ENCODE measurements at regions not wholly inside any gene's neighbourhood (a gene's known extent, or its start where the extent isn't known, plus 50 kb on each side); places are given as distances from the start of the nearest gene placed in this dataset.

- no peak for DNase-seq (ENCODE audit: low read depth)
Measured at GRCh38 chr14:100434033-100434601, 111.0 kb downstream of the SLC25A47 start.

DNA sequence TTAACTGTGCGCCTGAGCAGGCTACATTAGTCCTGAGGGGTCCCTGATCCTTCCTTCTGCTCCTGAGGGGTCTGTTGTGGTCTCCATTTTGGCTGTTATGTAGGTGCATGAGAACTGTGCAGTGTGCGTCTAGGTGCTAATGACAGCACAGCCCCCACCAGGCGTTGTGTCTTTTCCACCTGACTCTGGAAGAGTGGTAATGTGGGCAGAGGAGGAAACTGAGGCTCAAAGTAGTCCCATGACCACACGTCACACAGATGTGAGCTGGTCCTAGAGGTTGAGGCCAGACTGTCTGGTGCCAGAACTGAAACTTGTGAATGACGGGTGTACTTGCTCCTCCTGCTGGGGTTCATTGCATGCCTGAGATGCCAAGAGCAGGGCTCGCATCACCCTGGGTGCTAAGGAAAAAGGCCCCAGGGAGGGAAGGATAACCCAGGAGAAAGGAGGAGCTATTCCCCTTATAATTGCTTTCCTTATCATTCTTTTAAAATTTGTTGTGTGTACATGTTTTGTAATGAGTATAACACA, 111.8 kb downstream of the SLC25A47 start:
- no peak overlapping the region for H3K4me3 ChIP-seq (ENCODE audit: low read depth, low read length)
- no peak for DNase-seq (ENCODE audit: low read depth)

More at GRCh38 chr14:100434033-100434601, 111.0 kb downstream of the SLC25A47 start:
- H3K4me3 ChIP-seq (ENCODE audit: low read depth, low read length), result no peak overlapping the region

DNA sequence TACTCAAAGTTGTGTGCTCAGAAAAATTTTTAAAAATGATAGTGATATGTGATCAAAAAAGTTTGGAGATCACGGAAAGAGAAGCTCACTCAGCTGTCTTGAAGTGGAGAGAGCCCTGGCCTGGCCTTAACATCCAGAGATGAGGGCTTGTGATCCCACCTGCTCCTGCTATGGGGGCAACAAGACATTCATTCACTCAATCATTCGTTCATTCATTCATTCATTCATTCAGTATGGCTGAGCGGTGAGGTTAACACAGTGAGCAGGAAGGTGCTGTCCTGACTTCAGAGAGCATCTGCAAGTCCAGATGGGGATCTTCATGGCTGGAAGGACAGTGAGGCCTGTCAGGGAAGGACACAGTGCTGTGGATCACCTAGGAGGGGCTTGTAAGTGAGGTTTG, 112.3 kb downstream of the SLC25A47 start:
- no peak for DNase-seq (ENCODE audit: low read depth)
- no peak overlapping the region for H3K4me3 ChIP-seq (ENCODE audit: low read depth, low read length)

DNA sequence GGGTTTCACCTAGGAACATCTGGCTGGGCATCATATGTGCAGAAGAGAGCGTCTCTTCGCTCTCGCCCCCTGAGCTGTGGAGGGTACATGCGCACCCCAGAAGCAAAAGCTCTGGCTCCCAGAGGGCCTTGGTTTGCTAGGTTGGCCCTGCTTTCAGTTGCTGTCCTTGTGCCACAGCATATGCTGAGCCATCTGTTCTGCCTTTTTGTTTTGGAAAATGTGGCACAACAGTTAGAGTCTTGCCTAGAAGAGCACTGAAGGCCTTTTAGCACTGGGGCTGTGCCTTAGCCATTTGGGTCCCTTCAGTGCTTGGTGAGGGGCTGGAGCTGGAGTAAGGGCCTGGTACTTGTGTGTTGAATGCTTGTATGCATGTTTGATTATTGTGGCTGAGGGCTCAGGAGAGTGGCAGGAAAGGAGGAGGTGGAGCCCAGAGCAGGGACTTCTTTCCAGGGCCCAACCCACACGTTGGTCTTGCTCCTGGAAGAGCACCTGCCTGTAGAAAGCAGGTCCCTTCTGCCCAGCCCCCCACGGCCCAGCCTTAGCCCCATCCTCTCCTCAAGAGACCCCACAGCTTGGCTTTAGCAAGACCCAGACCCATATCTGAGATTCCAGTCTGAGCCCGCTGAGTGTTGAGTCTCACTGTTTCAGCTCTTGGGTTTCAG, 113.7 kb downstream of the SLC25A47 start:
- no peak for DNase-seq (ENCODE audit: low read depth)
- H3K4me3 ChIP-seq (ENCODE audit: low read depth, low read length), result no peak overlapping the region

- no peak overlapping the region for H3K4me3 ChIP-seq (ENCODE audit: low read depth, low read length)
- no peak for DNase-seq (ENCODE audit: low read depth)
Measured at GRCh38 chr14:100438271-100438670, 115.1 kb downstream of the SLC25A47 start.

DNA sequence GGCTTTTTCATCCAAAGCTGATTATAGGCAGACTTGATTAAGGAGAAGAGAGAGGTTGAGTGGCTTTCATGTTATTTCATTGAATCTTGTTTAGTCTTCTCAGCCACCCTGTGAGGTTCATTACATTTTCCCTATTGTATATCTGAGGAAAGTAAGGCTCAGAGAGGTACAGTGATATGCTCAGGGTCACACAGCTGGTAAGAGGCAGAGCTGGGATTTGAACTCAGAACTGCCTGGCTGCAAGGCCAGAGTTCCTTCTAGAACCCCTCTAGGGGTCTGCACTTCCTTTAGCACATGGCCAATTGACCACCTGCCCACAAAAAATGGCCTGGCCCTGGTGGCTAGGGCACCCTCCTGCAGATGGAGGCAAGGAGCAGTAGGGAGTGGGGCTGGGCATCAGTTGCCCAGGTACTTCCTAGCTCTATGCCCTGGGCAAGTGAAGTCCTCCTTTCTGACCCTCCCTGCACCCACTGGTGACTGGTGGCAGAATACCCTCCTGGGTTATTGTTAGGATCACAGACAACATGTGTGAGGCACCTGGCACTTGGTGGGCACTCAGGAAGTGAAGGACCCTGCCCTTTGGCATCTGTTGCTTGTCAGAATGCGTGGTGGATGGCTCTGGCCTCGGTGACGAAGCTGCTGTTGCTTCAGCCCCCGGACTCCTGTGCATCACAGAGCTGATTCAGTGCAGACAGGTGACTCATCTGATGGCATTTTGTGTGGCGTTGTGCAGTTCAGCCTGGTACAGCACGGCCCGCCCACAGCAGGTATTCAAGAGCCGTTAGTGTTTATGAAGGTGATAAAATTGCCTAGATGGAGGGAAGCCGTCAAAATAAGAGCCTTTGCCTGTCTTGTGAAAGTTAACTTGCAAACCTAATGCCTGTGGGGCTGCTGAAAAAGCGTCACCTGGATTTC, 115.8 kb downstream of the SLC25A47 start:
- DNase-seq (ENCODE audit: low read depth), result peak; percentile 78
- no peak overlapping the region for H3K4me3 ChIP-seq (ENCODE audit: low read depth, low read length)

GRCh38 chr14:100439781-100440180, 116.6 kb downstream of the SLC25A47 start:
- DNase-seq (ENCODE audit: low read depth), result no peak
- H3K4me3 ChIP-seq (ENCODE audit: low read depth, low read length), result no peak overlapping the region

DNA sequence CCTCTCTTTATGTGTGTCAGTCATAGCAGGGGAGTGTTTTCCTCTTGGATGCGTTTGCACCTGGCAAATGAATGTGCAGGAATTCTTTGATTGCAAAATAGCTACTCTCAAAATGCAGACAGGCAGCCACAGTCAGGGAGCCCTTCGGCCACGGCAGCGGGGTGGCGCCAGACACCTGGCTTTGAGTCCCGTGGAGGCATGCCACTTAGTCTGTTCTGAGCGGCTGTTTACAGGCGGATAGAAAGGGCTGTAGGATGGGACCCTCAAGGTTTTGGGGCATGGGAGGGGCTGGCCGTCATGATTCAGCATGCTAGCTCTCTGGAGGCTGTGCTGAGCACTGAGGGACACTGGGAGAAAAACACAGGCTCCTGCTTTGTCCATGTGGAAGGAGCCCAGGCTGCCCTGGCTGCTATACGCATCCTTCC, 117.1 kb downstream of the SLC25A47 start:
- no peak overlapping the region for H3K4me3 ChIP-seq (ENCODE audit: low read depth, low read length)
- DNase-seq (ENCODE audit: low read depth), result peak; percentile 32

- DNase-seq (ENCODE audit: low read depth), result no peak
- no peak overlapping the region for H3K4me3 ChIP-seq (ENCODE audit: low read depth, low read length)
Measured at GRCh38 chr14:100440758-100441203, 117.6 kb downstream of the SLC25A47 start.

GRCh38 chr14:100441271-100441947, 118.3 kb downstream of the SLC25A47 start:
- DNase-seq (ENCODE audit: low read depth), result no peak
- no peak overlapping the region for H3K4me3 ChIP-seq (ENCODE audit: low read depth, low read length)

DNA sequence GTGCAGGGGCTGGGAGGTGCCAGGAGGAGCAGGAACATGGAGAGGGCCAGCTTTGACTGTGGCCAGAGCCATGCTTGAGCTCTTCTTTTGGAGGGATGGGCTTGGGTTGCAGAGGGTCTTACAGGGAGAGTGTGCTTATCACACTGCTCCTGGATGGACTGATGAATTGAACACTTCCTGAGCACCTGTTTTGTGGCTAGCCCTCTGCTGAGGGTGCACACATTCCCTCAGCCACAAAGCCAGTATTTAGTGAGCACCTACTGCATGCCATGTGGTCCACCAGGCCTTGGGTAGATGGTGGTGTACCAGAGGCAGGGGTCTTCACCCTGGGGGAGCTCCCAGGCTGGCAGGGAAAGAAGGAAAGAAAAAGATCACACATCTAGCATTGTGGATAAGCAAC, 118.9 kb downstream of the SLC25A47 start:
- DNase-seq (ENCODE audit: low read depth), result no peak
- no peak overlapping the region for H3K4me3 ChIP-seq (ENCODE audit: low read depth, low read length)

GRCh38 chr14:100442498-100443490, 119.7 kb downstream of the SLC25A47 start:
- no peak overlapping the region for H3K4me3 ChIP-seq (ENCODE audit: low read depth, low read length)
- no peak for DNase-seq (ENCODE audit: low read depth)

- no peak for DNase-seq (ENCODE audit: low read depth)
- no peak overlapping the region for H3K4me3 ChIP-seq (ENCODE audit: low read depth, low read length)
Measured at GRCh38 chr14:100443603-100444002, 120.5 kb downstream of the SLC25A47 start.

DNA sequence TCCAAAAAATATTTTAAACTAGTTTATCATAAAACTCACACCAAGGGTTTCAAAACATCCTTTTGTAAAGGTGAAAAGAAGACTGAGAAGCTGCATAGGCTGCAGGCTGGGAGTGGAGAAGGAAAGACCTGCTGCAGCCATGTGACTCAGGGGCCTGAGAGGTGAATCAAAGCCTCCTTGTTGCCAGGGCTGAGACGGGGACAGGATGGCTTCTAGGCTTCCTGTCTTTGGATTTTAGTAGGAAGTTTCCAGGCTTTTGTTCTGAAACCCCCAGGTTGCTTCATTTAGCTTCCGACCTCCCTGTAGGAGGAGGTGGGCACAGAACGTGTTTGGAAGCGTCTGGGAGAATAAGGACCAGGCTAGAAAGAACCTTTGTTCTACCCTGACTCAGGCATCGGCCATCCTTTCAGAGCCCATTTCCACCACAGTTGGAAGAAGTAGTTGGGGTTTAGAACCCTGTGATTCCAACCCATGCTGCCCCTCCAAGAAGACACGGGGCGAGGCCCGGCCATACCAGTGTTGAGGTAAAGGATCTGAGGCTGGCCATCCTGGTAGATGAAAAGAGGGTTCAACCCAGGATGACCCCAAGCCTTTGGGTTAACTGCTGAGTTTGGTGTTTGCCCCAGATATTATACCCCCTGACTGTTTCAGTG, 122.4 kb downstream of the SLC25A47 start:
- no peak for DNase-seq (ENCODE audit: low read depth)
- H3K4me3 ChIP-seq (ENCODE audit: low read depth, low read length), result no peak overlapping the region

GRCh38 chr14:100446572-100446971, 123.4 kb downstream of the SLC25A47 start:
- DNase-seq (ENCODE audit: low read depth), result no peak
- no peak overlapping the region for H3K4me3 ChIP-seq (ENCODE audit: low read depth, low read length)

DNA sequence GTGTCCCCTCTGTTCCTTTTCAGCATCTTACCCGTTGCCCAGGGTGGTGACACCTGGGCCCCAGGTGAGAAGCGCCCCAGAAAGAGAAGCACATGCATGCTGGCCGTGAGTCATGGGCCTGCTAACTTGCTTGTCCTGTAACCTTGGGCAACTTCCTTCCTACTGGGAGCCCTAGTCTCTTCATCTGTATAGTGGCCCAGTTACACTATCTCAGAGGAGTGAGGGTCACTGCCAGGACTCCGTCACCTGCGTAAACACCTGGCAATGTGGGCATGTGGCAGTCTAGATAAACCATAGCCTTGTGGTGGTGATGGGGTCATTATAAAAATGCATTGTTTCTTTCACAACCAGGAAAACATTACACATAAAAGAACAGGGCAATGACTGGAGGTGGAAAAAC, 125.2 kb downstream of the SLC25A47 start:
- H3K4me3 ChIP-seq (ENCODE audit: low read depth, low read length), result no peak overlapping the region
- DNase-seq (ENCODE audit: low read depth), result no peak

DNA sequence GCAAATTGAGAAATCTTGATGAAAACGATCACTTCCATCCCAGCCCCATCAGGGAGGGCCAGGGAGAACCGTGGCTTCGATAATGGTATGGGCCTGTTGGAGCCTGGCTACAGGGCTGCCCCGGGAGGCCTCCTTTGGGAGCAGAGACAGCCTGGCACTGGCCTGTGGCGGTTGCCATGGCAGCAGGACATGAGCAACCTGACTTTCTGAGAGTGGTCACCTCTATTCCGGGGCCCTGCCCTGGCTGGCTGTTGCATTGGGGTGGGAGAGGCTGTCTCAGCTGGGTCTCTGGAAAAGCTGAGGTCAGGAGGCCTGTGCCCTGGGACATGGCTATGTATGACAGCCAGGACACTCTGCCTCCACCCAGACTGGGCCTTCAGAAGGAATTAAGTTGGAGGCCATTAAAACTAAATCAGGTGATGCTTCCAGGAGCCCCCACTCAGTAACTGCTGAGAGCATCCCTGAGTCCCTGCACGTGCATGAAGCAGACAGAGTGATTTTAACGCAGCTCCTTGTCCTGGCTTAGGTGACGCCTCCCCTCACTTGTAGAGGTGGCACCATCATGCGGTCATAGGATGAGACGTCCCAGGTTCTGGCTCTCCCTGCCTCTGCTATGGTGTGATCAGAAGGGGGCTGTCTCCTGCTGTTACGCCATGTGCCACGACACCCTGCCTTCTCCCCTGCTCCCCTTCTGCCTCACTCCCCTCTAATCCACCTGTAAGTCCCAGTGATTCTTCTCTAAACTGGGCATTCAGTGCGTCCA, 126.3 kb downstream of the SLC25A47 start:
- H3K4me3 ChIP-seq (ENCODE audit: low read depth, low read length), result no peak overlapping the region

More for the DNA sequence above, 126.3 kb downstream of the SLC25A47 start:
- no peak for DNase-seq (ENCODE audit: low read depth)
